WERI-Rb-1 (cell line): ENCODE measurements at regions not wholly inside any gene's neighbourhood (a gene's known extent, or its start where the extent isn't known, plus 50 kb on each side); places are given as distances from the start of the nearest gene placed in this dataset.

Experiments used
- DNase-seq: peaks from one replicate; pipeline ENCODE4 v3.0.0-alpha.2; 2020
- H3K27ac ChIP-seq: fragments of 250-450 bp; sonication (Bioruptor Pico); 2 replicates; pipeline ENCODE4 v1.5.1; 2020; ENCODE audit warnings: mild to moderate bottlenecking, moderate library complexity
- H3K27me3 ChIP-seq: fragments of 250-450 bp; sonication (Bioruptor Pico); 2 replicates; pipeline ENCODE4 v1.5.1; 2021; ENCODE audit warnings: mild to moderate bottlenecking, low read depth, moderate library complexity; ENCODE audit not compliant: insufficient read depth, severe bottlenecking
- H3K36me3 ChIP-seq: fragments of 250-450 bp; sonication (Bioruptor Pico); 2 replicates; pipeline ENCODE4 v1.5.1; 2020; ENCODE audit warnings: mild to moderate bottlenecking, moderate library complexity
- H3K4me3 ChIP-seq: 2 replicates; pipeline ENCODE4 v1.5.1; 2011; ENCODE audit warnings: low read depth, mild to moderate bottlenecking, control low read depth, low read length
- H3K9me3 ChIP-seq: fragments of 250-450 bp; sonication (Bioruptor Pico); 2 replicates; pipeline ENCODE4 v1.5.1; 2021; ENCODE audit warnings: mild to moderate bottlenecking, moderate library complexity; ENCODE audit not compliant: severe bottlenecking
- TF ChIP-seq, protein P1 (sequence below): IDR thresholded peaks from 2 replicates; pipeline ENCODE4 v1.5.1; 2011; ENCODE audit warnings: low read depth, mild to moderate bottlenecking, control low read depth, inconsistent platforms, low read length

- Histone ChIP-seq H3K36me3 (no peaks in the 10 kb centered on the region), H3K27me3 (no peaks in the 10 kb centered on the region), H3K27ac (no peak overlapping the region), H3K4me3 (no peak overlapping the region), H3K9me3 (no peaks in the 10 kb centered on the region)
- no peak for DNase-seq
- TF ChIP-seq, protein P1, sequence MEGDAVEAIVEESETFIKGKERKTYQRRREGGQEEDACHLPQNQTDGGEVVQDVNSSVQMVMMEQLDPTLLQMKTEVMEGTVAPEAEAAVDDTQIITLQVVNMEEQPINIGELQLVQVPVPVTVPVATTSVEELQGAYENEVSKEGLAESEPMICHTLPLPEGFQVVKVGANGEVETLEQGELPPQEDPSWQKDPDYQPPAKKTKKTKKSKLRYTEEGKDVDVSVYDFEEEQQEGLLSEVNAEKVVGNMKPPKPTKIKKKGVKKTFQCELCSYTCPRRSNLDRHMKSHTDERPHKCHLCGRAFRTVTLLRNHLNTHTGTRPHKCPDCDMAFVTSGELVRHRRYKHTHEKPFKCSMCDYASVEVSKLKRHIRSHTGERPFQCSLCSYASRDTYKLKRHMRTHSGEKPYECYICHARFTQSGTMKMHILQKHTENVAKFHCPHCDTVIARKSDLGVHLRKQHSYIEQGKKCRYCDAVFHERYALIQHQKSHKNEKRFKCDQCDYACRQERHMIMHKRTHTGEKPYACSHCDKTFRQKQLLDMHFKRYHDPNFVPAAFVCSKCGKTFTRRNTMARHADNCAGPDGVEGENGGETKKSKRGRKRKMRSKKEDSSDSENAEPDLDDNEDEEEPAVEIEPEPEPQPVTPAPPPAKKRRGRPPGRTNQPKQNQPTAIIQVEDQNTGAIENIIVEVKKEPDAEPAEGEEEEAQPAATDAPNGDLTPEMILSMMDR: no peak
These were observed 133.5 kb upstream of the EEPD1 start for GRCh38 chr7:36019538-36019937.

GRCh38 chr7:36019980-36020379 is 133.1 kb upstream of the EEPD1 start:
- H3K4me3 ChIP-seq: no peak overlapping the region
- no peaks in the 10 kb centered on the region for H3K9me3 ChIP-seq
- DNase-seq: no peak
- H3K27me3 ChIP-seq: no peaks in the 10 kb centered on the region
- H3K27ac ChIP-seq: no peak overlapping the region
- TF ChIP-seq, protein P1: no peak
- H3K36me3 ChIP-seq: no peaks in the 10 kb centered on the region

DNA sequence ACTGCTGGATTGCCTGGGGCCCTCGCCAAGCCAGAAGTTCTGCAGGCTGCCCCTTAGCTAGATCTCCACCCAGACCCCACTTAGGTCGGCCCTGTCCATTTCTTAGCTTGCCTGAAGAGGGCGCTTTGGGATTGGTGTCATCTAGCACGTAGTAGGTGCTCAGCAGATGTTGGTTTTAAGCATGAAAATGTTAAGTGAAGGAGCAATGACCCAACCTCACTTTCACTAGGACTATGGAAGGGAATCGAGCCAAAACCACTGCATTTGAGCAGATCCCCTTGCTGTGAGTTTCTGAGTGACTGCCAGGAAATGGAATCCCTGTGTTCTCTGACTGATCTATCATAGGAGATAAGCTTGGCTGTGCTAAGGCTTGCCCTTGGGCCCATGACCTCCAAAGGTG is 131.7 kb upstream of the EEPD1 start:
- no peaks in the 10 kb centered on the region for H3K36me3 ChIP-seq
- H3K9me3 ChIP-seq: no peaks in the 10 kb centered on the region
- TF ChIP-seq, protein P1: peak; percentile 66
- H3K27me3 ChIP-seq: no peaks in the 10 kb centered on the region
- H3K27ac ChIP-seq: no peak overlapping the region
- DNase-seq: peak; percentile 22
- H3K4me3 ChIP-seq: no peak overlapping the region

DNA sequence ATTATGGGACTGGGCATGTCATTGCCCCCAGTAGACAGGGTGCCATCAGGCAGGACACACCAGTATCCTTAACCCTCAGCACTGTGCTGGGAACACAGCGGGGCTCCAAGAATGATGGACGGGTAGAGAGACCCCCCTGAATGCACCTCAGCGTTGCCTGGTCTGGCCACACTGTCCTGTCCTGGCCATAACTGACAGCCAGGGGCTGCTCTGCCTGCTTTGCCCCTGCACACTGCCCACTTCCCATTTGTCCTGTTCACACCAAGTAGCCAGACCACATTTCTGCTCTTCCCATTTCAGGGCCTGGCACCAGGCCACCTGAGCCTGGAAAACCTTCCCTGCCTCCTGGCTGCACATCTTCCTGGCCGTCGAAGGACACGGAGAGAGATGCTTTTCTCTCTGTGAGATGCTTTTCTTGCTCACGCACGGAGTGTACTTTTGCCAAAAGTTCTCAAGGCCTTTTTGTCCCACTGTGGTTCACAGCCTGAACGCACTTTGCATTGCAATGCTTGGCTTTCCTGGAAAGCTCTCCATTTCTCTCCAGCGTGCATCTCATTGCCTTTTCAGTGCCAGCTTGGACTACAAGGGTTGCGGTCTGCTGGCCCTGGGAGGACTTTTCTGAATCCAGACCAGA is 131.0 kb upstream of the EEPD1 start:
- Histone ChIP-seq H3K9me3 (no peaks in the 10 kb centered on the region), H3K27me3 (no peaks in the 10 kb centered on the region), H3K4me3 (no peak overlapping the region), H3K36me3 (no peaks in the 10 kb centered on the region), H3K27ac (no peak overlapping the region)
- TF ChIP-seq, protein P1: 0 out of 2 replicates have a peak, but pooled peaks have one; percentile 1
- DNase-seq: no peak

- Histone ChIP-seq H3K27ac (no peak overlapping the region), H3K4me3 (no peak overlapping the region), H3K27me3 (no peaks in the 10 kb centered on the region), H3K9me3 (no peaks in the 10 kb centered on the region), H3K36me3 (no peaks in the 10 kb centered on the region)
- DNase-seq: no peak
- TF ChIP-seq, protein P1: no peak
These were observed 130.0 kb upstream of the EEPD1 start for GRCh38 chr7:36023033-36023560.

- DNase-seq: no peak
- TF ChIP-seq, protein P1: no peak
- no peak overlapping the region for H3K4me3 ChIP-seq
- no peaks in the 10 kb centered on the region for H3K27me3 ChIP-seq
- no peaks in the 10 kb centered on the region for H3K9me3 ChIP-seq
- no peak overlapping the region for H3K27ac ChIP-seq
- H3K36me3 ChIP-seq: no peaks in the 10 kb centered on the region
These were observed 127.9 kb upstream of the EEPD1 start for GRCh38 chr7:36025190-36025589.
